Mesendoderm (in vitro differentiated cells): ENCODE measurements at regions not wholly inside any gene's neighbourhood (a gene's known extent, or its start where the extent isn't known, plus 50 kb on each side); places are given as distances from the start of the nearest gene placed in this dataset.
A peak's percentile ranks its signal among the peaks of the same experiment; 100 is the strongest.
"Not testable (repeated sequence)": the region's sequence is repeated elsewhere in the genome, so short reads cannot be mapped to it uniquely, and the experiment has no call there.

Experiments
- DNase-seq: peaks from one replicate; pipeline ENCODE4 v3.0.0; 2013
- H2AK5ac ChIP-seq: 2 replicates; pipeline ENCODE4 v1.6.1; 2013; ENCODE audit warnings: low read length, inconsistent platforms
- H2BK120ac ChIP-seq: 2 replicates; pipeline ENCODE4 v1.6.1; 2013; ENCODE audit warnings: low read depth, mild to moderate bottlenecking, low read length, moderate library complexity, mixed read lengths
- H2BK15ac ChIP-seq: replicated peaks from 2 replicates; pipeline ENCODE4 v1.6.1; 2013; ENCODE audit warnings: low read depth, mild to moderate bottlenecking, moderate library complexity
- H2BK5ac ChIP-seq: 2 replicates; pipeline ENCODE4 v1.6.1; 2013; ENCODE audit warnings: low read length, inconsistent platforms
- H3K18ac ChIP-seq: 2 replicates; pipeline ENCODE4 v1.6.1; 2013; ENCODE audit warnings: mild to moderate bottlenecking, low read length, mixed read lengths
- H3K23ac ChIP-seq: one replicate; pipeline ENCODE4 v1.6.1; 2013; ENCODE audit warnings: low read length
- H3K27ac ChIP-seq: 2 replicates; pipeline ENCODE4 v1.5.1; 2013; ENCODE audit warnings: low read depth, mild to moderate bottlenecking, inconsistent platforms, low read length, moderate library complexity
- H3K27me3 ChIP-seq: 2 replicates; pipeline ENCODE4 v1.6.1; 2013; ENCODE audit warnings: low read length, control low read depth, mild to moderate bottlenecking, inconsistent platforms; ENCODE audit not compliant: insufficient read depth, poor library complexity
- H3K36me3 ChIP-seq: 2 replicates; pipeline ENCODE4 v1.6.1; 2013; ENCODE audit warnings: low read length, inconsistent platforms; ENCODE audit not compliant: control insufficient read depth, insufficient read depth
- H3K4ac ChIP-seq: one replicate; pipeline ENCODE4 v1.6.1; 2013; ENCODE audit warnings: low read depth, mild to moderate bottlenecking, low read length, moderate library complexity
- H3K4me1 ChIP-seq: 2 replicates; pipeline ENCODE4 v1.6.1; 2013; ENCODE audit warnings: low read depth, low read length, inconsistent platforms; ENCODE audit not compliant: control insufficient read depth
- H3K4me2 ChIP-seq: 2 replicates; pipeline ENCODE4 v1.6.1; 2013; ENCODE audit warnings: low read length
- H3K4me3 ChIP-seq: 2 replicates; pipeline ENCODE4 v1.5.1; 2013; ENCODE audit warnings: mild to moderate bottlenecking, low read length
- H3K56ac ChIP-seq: one replicate; pipeline ENCODE4 v1.6.1; 2013; ENCODE audit warnings: low read length
- H3K79me1 ChIP-seq: 2 replicates; pipeline ENCODE4 v1.6.1; 2013; ENCODE audit warnings: low read length, inconsistent platforms
- H3K79me2 ChIP-seq: 2 replicates; pipeline ENCODE4 v1.6.1; 2013; ENCODE audit warnings: mild to moderate bottlenecking, low read length; ENCODE audit not compliant: control insufficient read depth, insufficient read depth
- H3K9ac ChIP-seq: 2 replicates; pipeline ENCODE4 v1.6.1; 2013; ENCODE audit warnings: low read length, inconsistent platforms
- H4K5ac ChIP-seq: one replicate; pipeline ENCODE4 v1.6.1; 2013; ENCODE audit warnings: low read length
- H4K8ac ChIP-seq: one replicate; pipeline ENCODE4 v1.6.1; 2013; ENCODE audit warnings: low read depth, mild to moderate bottlenecking, control low read depth, low read length, moderate library complexity
- WGBS: extraction: QIAGEN DNeasy Blood & Tissue Kit; methylation state at CpG from one replicate; pipeline ENCODE4 v1.1.7; 2013; ENCODE audit warnings: low lambda C conversion rate, missing lambda C conversion rate; ENCODE audit not compliant: insufficient coverage; ENCODE audit errors: extremely low coverage; 5-methylcytosine and 5-hydroxymethylcytosine counted together

DNA sequence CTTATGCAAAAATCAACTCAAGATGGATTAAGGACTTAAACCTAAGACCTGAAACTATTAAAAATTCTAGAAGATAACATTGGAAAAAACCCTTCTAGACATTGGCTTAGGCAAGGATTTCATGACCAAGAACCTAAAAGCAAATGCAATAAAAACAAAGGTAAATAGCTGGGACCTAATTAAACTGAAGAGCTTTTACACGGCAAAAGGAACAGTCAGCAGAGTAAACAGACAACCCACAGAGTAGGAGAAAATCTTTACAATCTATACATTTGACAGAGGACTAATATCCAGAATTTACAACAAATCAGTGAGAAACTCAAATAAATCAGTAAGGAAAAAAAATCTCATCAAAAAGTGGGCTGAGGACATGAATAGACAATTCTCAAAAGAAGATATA, 65.4 kb downstream of the RPL22L1 start:
- not testable (repeated sequence) for H3K4ac ChIP-seq, H3K27me3 ChIP-seq, H3K79me2 ChIP-seq, H3K79me1 ChIP-seq, DNase-seq, H3K36me3 ChIP-seq, H2BK120ac ChIP-seq, H3K4me3 ChIP-seq, H2BK15ac ChIP-seq, H3K4me2 ChIP-seq, H3K18ac ChIP-seq, H2BK5ac ChIP-seq, H3K56ac ChIP-seq, H3K9ac ChIP-seq, H2AK5ac ChIP-seq, H4K8ac ChIP-seq, H4K5ac ChIP-seq, H3K23ac ChIP-seq
- peak overlapping the region; percentile 67 for H3K27ac ChIP-seq
- H3K4me1 ChIP-seq: peaks cover 22% of the 10 kb centered on the region
- no CpG with 5 or more reads among the region's 1 CpG for WGBS

DNA sequence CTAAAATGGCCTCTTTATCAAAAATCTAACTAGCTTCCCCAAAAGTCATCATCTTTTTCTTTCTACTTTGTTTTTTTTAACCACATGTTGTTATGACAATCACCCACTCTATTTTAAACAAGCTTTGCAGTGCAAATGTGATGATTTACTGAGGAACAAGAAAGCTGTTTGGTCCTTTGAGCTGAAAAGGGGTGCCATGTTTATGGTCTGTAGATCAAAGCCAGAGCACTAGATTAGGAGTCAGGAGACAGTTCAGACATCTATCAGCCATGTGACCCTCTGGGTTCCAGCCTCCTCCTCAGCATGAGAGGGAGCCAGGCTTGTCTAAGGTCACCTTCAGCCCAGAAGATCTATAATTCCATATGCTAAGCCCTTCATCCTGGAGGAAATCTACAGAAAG, 65.9 kb downstream of the RPL22L1 start:
- Histone ChIP-seq H3K36me3 (no peaks in the 10 kb centered on the region), H3K56ac (peak overlapping the region; percentile 1), H4K8ac (no peak overlapping the region), H3K18ac (no peak overlapping the region), H2BK15ac (no peak overlapping the region), H3K79me1 (no peaks in the 10 kb centered on the region), H2AK5ac (peak overlapping the region; percentile 22), H3K27me3 (no peaks in the 10 kb centered on the region), H2BK5ac (peak overlapping the region; percentile 10), H3K27ac (peak overlapping the region; percentile 67), H3K9ac (peak overlapping the region; percentile 15), H3K4ac (no peak overlapping the region), H3K79me2 (no peaks in the 10 kb centered on the region), H3K4me1 (peaks cover 21% of the 10 kb centered on the region), H3K4me3 (no peak overlapping the region), H3K4me2 (no peak overlapping the region), H4K5ac (peak overlapping the region; percentile 26), H2BK120ac (no peak overlapping the region), H3K23ac (no peak overlapping the region)
- DNase-seq: no peak

DNA sequence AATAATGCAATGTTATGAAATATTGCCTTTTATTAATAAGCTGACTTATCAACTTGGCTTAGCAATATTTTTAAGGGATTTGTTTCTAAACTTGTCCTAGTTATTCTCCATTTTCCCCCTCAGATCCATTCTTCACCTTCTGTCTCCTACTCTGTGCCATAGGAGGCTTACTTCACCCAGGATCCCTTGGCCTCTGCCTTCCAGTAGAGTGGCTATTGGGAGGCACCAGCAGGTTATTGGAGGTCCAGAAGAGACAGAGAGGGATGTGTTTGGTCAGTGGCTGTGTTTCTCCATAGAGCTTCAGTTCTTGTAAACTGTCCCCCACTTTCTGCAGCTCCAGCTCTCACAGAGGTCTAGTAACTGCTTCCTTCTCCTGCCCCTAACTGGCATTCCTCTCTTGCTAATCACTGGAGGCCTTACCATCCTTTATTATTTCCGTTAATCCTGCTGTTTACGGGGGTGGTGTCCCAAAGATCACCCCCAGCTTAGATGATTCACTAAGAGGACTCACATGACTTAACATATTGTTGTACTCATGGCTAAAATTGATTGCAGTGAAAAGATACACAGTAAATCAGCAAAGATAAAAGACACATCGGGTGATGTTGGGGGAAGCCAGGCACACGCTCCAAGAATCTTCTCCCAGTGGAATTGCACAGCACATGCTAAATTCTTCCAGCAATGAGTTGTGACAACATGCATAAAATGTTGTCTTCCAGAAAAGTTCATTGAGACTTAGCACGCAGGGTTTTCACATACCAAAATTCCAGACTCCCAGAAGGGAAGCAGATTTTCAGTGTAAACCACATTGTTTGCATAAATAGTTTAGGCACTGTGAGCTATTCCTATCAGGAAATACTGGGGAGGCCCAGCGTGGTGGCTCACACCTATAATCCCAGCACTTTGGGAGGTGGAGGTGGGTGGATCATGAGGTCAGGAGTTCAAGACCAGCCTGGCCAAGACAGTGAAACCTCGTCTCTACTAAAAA, 67.5 kb downstream of the RPL22L1 start:
- Histone ChIP-seq H3K4ac (no peak overlapping the region), H3K27ac (peak overlapping the region; percentile 39), H4K5ac (no peak overlapping the region), H3K79me1 (no peaks in the 10 kb centered on the region), H2BK5ac (peak overlapping the region; percentile 61), H2BK15ac (no peak overlapping the region), H3K4me3 (no peak overlapping the region), H3K27me3 (no peaks in the 10 kb centered on the region), H3K4me2 (no peak overlapping the region), H3K9ac (no peak overlapping the region), H3K36me3 (no peaks in the 10 kb centered on the region), H2BK120ac (peak overlapping the region; percentile 92), H3K23ac (no peak overlapping the region), H3K79me2 (no peaks in the 10 kb centered on the region), H4K8ac (no peak overlapping the region), H3K56ac (peak overlapping the region; percentile 36), H3K18ac (no peak overlapping the region), H2AK5ac (peak overlapping the region; percentile 57), H3K4me1 (peaks cover 20% of the 10 kb centered on the region)
- peak; percentile 89 for DNase-seq
- no CpG with 5 or more reads among the region's 7 CpGs for WGBS

DNA sequence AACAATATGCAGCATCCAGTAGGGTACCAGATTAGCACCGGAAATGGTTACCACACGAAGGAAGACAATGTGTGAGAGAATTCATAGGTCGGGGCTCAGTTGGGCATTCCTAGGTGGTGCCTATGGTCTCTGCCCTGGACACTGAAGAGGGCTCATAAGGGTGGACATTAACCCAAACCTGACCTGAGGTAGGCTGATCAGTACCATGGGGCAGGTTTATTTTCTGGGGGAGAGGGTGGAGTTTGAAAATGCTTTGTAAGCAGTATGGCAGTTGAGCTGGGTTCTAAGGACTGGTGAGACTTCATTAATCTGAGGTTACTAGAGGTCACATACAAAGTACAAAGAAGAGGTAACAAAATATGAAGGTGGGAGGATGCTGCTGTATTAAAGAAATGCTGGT, 68.4 kb downstream of the RPL22L1 start:
- no peaks in the 10 kb centered on the region for H3K79me2 ChIP-seq
- H4K8ac ChIP-seq: no peak overlapping the region
- no peak overlapping the region for H3K4me3 ChIP-seq
- H2BK120ac ChIP-seq: no peak overlapping the region
- H2BK15ac ChIP-seq: no peak overlapping the region
- no peaks in the 10 kb centered on the region for H3K36me3 ChIP-seq
- peaks cover 20% of the 10 kb centered on the region for H3K4me1 ChIP-seq
- H3K9ac ChIP-seq: no peak overlapping the region
- H4K5ac ChIP-seq: no peak overlapping the region
- no CpG with 5 or more reads among the region's 3 CpGs for WGBS
- H2BK5ac ChIP-seq: peak overlapping the region; percentile 17
- no peak overlapping the region for H3K23ac ChIP-seq
- no peaks in the 10 kb centered on the region for H3K79me1 ChIP-seq
- H3K4me2 ChIP-seq: no peak overlapping the region
- H3K27ac ChIP-seq: no peak overlapping the region
- DNase-seq: no peak
- H3K4ac ChIP-seq: no peak overlapping the region
- no peak overlapping the region for H3K56ac ChIP-seq
- H3K18ac ChIP-seq: peak overlapping the region; percentile 52
- H3K27me3 ChIP-seq: no peaks in the 10 kb centered on the region
- H2AK5ac ChIP-seq: peak overlapping the region; percentile 74

DNA sequence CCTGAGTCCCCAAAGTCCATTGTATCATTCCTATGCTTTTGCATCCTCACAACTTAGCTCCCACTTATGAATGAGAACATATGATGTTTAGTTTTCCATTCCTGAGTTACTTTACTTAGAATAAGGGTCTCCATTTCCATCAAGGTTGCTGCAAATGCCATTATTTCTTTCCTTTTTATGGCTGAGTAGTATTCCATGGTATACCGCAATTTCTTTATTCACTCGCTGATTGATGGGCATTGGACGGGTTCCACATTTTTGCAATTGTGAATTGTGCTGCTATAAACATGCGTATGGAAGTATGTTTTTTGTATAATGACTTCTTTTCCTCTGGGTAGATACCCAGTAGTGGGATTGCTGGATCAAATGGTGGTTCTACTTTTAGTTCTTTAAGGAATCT, 69.7 kb downstream of the RPL22L1 start:
- not testable (repeated sequence) for H3K18ac ChIP-seq, H2AK5ac ChIP-seq, H4K5ac ChIP-seq, H2BK5ac ChIP-seq, H3K4me3 ChIP-seq, H3K79me1 ChIP-seq, H3K4ac ChIP-seq, H3K56ac ChIP-seq, DNase-seq, H3K23ac ChIP-seq, H2BK15ac ChIP-seq, H3K4me2 ChIP-seq, H3K9ac ChIP-seq, H2BK120ac ChIP-seq, H3K27ac ChIP-seq, H3K79me2 ChIP-seq, H3K36me3 ChIP-seq, H3K27me3 ChIP-seq, H4K8ac ChIP-seq
- WGBS: no CpG with 5 or more reads among the region's 4 CpGs
- peaks cover 20% of the 10 kb centered on the region for H3K4me1 ChIP-seq
